GM19324 (cell line): ENCODE measurements at regions not wholly inside any gene's neighbourhood (a gene's known extent, or its start where the extent isn't known, plus 50 kb on each side); places are given as distances from the start of the nearest gene placed in this dataset.

Experiments used
- ATAC-seq: cut with Tn5 transposase; IDR thresholded peaks from one replicate; pipeline ENCODE4 v1.9.1; 2021; ENCODE audit warnings: mild to moderate bottlenecking, moderate library complexity; ENCODE audit not compliant: unreplicated experiment, low FRiP score

DNA sequence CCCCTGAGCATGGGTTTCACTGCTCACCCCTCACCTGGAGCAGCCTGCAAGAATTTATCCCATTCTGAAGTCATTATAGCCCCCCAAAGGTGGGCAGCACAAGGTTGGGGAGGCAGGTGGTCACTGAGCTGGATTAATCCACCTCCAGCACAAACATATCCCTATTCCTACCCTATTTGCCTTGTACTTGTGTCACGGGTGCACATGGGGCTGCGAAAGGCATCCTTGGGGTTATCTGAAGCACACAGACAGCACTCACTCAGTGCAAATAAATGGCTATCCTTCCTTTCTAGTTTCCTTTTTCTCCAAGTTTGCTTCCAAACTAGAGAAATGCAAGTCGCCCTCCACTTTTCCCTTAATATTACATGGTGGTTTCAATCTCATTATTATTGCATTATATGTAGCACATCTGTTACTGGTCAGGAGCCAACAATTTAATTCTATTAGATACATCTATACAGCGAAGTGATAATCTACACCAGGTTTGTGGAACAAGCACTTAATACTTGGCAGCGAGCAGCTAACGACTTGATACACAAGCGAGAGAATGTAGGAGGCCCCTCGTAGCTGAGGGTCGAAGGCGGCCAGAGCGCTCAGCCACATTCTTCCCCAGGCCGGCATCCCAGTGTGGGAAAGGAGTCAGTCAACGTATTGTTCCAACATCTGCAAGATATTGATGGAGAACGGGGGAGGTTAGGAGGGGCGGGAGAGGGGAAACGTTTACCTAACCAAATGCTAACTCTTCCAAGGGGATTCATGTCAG is 121.3 kb upstream of the HABP2 start:
- ATAC-seq: no peak

- ATAC-seq: no peak
These were observed 119.1 kb upstream of the HABP2 start for GRCh38 chr10:113433711-113434110.

GRCh38 chr10:113434315-113434714 is 118.5 kb upstream of the HABP2 start:
- ATAC-seq: no peak

DNA sequence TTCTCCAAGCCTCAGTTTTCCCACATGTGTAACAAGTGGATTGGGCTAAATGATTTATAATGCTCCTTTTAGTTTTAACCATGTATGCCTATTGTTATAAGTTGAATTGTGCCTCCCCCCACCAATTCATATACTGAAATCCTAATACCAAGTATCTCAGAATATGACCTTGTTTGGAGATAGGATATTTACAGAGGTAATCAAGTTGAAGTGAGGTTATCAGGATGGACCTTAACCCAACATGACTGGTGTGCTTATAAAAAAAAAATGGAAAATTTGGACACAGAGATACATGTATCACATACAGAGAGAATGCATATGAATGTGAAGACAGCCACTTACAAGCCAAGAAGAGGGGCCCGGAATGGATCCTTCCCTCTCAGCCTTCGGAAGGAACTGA is 117.9 kb upstream of the HABP2 start:
- ATAC-seq: no peak

DNA sequence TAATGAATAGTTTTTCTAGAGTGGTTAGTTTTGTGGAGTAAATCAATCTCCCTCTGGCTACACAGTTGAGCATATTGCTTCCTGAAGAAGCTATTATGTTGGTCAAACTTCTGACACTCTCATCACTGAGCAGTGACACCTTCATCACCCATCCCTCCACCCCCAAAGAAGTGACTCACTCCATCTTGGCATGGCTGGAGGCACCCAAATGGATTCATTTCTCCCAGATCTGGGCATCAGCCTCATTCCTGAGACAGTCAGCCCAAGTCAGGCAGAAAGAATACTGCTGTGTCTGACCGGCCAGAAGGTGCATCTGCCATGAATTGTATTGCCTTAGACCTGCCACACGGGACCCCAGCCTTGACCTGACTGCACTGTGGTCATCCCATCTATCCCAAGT is 117.0 kb upstream of the HABP2 start:
- ATAC-seq: no peak

DNA sequence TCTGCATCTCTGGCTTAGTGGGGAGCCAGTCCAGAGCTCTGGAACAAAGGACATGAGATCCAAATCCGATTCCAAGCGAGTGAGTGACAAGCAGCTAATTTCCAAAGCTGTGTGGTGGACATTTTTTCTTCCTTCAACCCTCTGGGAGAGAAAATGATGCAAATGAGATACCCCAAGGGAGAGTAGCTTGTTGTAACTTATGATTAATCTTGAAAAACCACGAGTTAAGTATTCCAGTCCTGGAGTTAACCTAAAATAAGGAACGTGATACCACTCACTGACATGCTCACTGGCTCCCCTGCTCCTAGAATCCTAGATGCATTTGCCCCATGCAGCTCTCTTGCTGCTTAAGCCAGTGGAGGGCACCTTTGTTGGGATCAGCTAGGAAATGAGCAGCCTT is 116.0 kb upstream of the HABP2 start:
- ATAC-seq: no peak

DNA sequence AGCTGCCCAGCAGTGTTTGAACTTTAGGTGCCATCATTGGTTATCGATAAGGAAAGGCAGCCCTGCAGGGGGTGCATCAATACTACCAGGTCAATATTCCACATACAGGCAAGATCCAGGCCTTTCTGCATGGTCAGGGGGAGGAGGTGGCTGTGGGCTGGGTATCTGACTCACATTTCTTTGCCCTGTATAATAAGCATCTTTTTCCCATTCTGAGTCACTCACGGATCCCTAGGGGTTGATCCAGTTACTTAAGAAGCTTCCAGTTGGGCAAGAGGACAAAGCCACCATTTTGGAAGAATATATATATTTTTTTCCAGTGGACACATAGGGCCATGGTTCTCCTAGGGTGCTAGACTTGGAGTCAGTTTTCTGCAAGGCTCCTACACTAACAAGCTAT is 114.2 kb upstream of the HABP2 start:
- no peak for ATAC-seq

GRCh38 chr10:113441220-113441619 is 111.6 kb upstream of the HABP2 start:
- ATAC-seq: no peak

DNA sequence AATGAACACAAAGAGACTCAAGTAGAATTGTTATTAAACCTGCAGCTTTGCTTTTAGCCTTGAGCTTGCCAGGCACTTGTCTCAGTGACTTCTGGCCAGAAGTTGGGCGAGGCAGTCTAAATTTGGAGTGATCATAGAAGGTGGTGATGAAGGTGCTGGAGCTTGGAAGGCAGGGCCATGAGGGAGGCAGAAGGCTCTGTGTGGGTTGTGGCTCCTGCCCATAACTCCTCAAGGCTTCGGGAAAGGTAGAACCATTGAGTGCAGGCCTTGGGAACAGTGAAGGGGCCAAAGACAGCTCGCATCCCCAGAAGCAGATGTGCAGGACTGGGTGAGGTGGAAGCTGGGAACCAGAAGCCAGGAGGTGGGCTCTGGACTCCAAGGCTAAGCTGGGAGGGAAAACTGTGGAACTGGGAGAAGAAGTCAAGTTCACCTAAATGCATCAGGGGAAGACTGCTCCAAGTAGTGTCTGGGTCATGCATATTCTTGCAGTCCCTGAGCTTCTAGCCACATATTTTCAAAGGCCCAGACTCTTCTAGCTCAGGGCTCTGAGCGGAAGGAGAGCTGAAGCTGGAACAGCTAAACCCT is 111.1 kb upstream of the HABP2 start:
- ATAC-seq: no peak

- ATAC-seq: no peak
These were observed 110.5 kb upstream of the HABP2 start for GRCh38 chr10:113442336-113442735.

DNA sequence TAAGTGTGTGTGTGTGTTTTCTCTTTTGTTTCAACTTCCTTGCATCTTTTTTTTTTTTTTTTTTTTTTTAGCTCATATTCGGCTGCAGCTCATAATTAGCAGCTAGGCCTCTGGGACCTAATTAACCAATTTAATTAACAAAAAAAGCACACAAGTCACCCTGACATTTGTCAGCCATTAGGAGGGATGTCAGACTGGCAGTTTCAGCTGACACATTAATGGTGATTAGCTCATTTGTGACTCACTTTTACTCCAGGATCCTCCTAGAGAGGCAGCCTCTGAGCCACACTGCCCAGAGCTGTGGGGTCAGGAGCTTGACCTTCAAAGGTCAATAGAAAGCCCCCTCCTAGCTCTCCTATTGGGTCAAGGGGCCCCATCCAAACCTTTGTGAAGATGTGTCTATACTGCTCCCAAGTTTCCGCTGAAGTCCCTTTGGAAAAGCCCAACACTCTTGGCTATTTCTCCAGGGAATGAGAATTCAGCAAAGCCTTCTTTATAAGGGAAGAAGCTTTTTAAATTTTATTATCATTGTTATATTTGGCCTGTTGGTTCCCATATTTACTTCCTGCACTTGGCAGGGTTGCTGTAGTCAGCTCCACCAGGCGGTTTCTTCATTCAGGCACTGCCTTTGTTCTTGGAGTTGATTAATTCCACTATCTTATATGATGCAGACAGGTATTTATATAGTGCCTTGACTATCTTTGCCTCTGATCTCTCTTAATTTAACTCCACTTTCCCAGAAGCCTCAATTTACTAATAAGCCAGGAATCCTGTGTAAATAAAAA is 109.5 kb upstream of the HABP2 start:
- ATAC-seq: no peak

- no peak for ATAC-seq
These were observed 108.0 kb upstream of the HABP2 start for GRCh38 chr10:113444766-113445365.

DNA sequence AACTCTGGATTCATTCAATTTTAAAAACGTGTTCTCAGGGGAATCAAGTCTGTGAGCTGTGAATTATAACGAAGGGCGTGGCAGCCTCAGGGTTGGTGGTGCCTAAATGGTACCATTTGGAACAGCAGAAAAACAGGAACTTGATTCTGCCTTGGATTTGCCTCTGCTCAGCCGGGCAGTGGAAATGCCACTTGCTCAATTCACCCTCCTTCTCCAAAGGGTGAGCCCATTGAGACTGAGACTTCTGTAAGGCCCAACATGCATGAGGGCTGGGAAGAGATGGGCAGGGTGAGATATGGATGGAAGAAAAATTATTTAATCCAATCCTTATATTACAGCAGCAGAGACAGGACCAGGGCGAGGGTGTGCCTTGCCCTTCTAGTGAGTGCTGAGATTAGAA is 107.1 kb upstream of the HABP2 start:
- no peak for ATAC-seq

- no peak for ATAC-seq
These were observed 106.1 kb upstream of the HABP2 start for GRCh38 chr10:113446739-113447138.

GRCh38 chr10:113447278-113447677 is 105.6 kb upstream of the HABP2 start:
- no peak for ATAC-seq

DNA sequence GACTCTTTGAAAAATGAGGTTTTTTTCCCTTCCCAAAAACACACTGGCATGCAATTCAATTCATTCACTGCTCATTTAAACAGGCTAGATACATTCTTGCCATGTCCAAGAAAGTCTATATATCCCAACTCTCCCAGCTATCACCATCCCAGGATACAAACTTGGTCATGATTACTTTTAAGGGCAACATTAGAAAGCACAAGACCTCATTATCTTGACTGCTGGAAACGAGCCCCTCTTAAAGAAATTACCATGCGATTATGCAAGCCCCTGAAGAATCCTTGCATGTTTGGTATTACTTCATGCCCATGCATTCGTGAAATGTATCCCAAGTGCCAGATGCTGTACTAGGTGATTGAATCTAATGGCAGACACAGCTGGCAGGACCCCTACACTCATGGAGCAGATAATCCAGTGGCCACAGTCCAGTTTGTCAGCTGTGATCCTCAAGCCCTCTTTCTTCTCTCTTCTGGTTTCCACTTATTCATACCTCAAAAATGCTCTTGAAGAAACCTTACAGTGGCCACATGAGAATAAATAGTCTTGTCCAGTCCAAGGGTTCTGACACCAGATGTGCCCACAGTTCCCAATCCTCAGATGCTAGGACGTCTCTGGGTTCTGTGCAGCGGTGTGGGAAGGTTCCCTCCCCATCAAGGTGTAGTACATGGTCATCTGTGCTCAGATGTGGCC is 103.7 kb upstream of the HABP2 start:
- ATAC-seq: no peak

GRCh38 chr10:113450046-113450804 is 102.6 kb upstream of the HABP2 start:
- no peak for ATAC-seq

DNA sequence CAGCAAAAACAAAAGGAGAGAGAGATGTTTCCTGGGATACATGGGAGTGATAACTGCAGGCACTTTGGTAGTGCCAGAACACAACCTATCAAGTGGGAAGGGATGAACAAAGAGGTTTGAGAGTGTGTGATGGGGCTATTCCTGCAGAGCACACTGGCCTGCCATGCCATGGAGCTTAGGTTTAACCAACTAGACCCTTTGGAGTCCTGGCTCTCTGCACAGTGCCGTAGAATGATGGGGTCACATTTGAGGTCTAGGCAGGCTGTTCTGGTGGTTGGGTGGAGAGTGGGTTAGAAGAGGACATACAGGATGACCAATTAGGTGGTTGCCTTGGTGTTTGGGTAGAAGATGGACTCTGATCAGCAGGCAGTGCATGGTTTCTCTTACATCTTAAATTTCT is 101.9 kb upstream of the HABP2 start:
- no peak for ATAC-seq

DNA sequence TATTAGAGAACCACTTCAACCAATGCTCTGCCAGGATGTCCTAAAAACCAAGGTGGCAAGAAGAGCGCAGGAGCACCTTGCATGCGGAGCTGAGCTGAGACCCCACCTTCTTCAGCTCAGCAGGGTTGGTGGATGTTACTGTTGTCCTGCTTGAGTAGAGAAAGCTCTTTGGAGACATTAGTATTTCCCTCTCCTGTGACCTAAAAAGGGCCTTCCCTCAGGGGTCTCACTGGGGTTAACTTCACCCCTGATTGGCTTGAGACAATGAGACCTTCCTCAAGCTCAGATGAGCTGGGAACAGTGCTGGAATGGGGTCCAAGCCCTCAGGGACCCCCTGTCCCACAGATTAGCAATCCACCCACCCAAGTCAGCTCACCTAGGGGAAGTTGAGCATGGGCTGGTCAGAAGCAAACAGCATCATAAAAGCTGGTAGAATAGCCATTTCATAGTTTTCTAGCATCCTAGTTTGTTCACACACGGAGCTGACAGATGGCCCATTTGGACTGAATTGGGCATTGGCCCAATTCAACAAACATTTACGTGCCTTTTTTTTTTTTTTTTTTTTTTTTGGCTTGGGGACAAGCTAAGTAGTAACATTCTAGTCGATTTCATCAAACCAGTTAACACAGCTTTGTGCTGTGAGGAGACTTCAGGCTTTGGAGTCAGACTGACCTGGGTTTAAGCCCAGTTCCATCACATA is 100.6 kb upstream of the HABP2 start:
- no peak for ATAC-seq
